ENCODE measurements at regions not wholly inside any gene's neighbourhood (a gene's known extent, or its start where the extent isn't known, plus 50 kb on each side); places are given as distances from the start of the nearest gene placed in this dataset.

- Histone ChIP-seq H3K4me3 (no peak overlapping the region), H3K4me1 (no peaks in the 10 kb centered on the region), H3K9ac (ENCODE audit: low read depth in 2 of 2, low read length in 2 of 2) (no peak overlapping the region), H3K9me3 (no peaks in the 10 kb centered on the region), H3K27ac (no peak overlapping the region), H3K36me3 (no peaks in the 10 kb centered on the region), H3K27me3 (no peaks in the 10 kb centered on the region)
- TF ChIP-seq, protein P1, sequence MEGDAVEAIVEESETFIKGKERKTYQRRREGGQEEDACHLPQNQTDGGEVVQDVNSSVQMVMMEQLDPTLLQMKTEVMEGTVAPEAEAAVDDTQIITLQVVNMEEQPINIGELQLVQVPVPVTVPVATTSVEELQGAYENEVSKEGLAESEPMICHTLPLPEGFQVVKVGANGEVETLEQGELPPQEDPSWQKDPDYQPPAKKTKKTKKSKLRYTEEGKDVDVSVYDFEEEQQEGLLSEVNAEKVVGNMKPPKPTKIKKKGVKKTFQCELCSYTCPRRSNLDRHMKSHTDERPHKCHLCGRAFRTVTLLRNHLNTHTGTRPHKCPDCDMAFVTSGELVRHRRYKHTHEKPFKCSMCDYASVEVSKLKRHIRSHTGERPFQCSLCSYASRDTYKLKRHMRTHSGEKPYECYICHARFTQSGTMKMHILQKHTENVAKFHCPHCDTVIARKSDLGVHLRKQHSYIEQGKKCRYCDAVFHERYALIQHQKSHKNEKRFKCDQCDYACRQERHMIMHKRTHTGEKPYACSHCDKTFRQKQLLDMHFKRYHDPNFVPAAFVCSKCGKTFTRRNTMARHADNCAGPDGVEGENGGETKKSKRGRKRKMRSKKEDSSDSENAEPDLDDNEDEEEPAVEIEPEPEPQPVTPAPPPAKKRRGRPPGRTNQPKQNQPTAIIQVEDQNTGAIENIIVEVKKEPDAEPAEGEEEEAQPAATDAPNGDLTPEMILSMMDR (IDR thresholded peaks at IDR 0.05), result no peak
- DNase-seq, result no peak
- intact Hi-C loops (cut with DNase I), result no loop called here
Observed at GRCh38 chr15:47398594-47398993, 318.7 kb upstream of the SEMA6D start.

DNA sequence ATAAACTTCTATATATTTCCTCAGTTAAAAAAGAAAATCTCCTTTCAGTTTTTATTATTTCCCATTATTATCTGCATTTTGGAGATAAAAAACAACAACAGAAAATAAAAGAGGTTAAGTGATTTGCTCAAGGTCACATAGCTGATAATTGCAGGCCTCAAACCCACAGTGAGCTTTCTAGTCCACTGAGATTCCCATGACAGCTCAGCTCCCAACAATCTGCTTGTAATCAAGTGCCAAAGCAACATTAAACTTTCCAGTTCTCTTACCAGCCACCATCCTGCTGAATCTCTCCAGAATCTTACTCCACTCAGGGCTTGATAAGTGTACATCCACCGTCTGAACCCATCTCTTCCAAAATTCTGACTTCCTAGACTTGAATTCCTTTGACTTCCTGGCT, 318.2 kb upstream of the SEMA6D start:
- no peak overlapping the region for H3K27ac ChIP-seq
- TF ChIP-seq, protein P1 (IDR thresholded peaks at IDR 0.05), result no peak
- DNase-seq, result no peak
- no peak overlapping the region for H3K4me3 ChIP-seq
- no peak overlapping the region for H3K9ac ChIP-seq (ENCODE audit: low read depth in 2 of 2, low read length in 2 of 2)
- intact Hi-C loops (cut with DNase I), result no loop called here
- no peaks in the 10 kb centered on the region for H3K36me3 ChIP-seq
- no peaks in the 10 kb centered on the region for H3K4me1 ChIP-seq
- H3K27me3 ChIP-seq, result no peaks in the 10 kb centered on the region
- H3K9me3 ChIP-seq, result no peaks in the 10 kb centered on the region

GRCh38 chr15:47400603-47401002, 316.7 kb upstream of the SEMA6D start:
- Histone ChIP-seq H3K27me3 (no peaks in the 10 kb centered on the region), H3K9ac (ENCODE audit: low read depth in 2 of 2, low read length in 2 of 2) (no peak overlapping the region), H3K4me1 (no peaks in the 10 kb centered on the region), H3K4me3 (no peak overlapping the region), H3K36me3 (no peaks in the 10 kb centered on the region), H3K27ac (no peak overlapping the region), H3K9me3 (no peaks in the 10 kb centered on the region)
- DNase-seq, result no peak
- intact Hi-C loops (cut with DNase I), result no loop called here
- TF ChIP-seq, protein P1 (IDR thresholded peaks at IDR 0.05), result no peak

- Histone ChIP-seq H3K9me3 (no peaks in the 10 kb centered on the region), H3K4me1 (no peaks in the 10 kb centered on the region), H3K27ac (no peak overlapping the region), H3K4me3 (no peak overlapping the region), H3K27me3 (no peaks in the 10 kb centered on the region), H3K36me3 (no peaks in the 10 kb centered on the region), H3K9ac (ENCODE audit: low read depth in 2 of 2, low read length in 2 of 2) (no peak overlapping the region)
- DNase-seq, result no peak
- intact Hi-C loops (cut with DNase I), result no loop called here
- TF ChIP-seq, protein P1 (IDR thresholded peaks at IDR 0.05), result no peak
Observed at GRCh38 chr15:47401427-47401826, 315.9 kb upstream of the SEMA6D start.

DNA sequence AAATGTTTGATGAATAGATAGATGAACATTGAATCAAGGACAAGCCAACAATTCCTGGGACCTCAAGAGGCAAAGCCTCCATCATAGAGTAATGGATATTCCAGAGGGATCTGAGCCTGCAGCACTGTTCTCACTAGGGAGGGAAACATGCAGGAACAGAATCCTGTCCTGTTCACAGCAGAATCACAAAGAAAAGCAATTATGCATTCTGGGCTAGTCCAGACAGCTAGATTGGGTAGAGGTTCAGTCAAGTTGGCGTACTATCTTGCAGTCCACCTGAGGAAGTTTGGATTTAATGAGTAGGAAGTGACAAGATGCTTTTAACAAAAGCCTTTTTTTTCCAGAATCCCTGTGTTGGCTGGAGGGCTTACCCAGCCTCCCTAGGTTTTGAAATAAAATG, 314.5 kb upstream of the SEMA6D start:
- no peak for DNase-seq
- Histone ChIP-seq H3K4me1 (no peaks in the 10 kb centered on the region), H3K4me3 (no peak overlapping the region), H3K27ac (no peak overlapping the region), H3K36me3 (no peaks in the 10 kb centered on the region), H3K27me3 (no peaks in the 10 kb centered on the region), H3K9ac (ENCODE audit: low read depth in 2 of 2, low read length in 2 of 2) (no peak overlapping the region), H3K9me3 (no peaks in the 10 kb centered on the region)
- intact Hi-C loops (cut with DNase I), result no loop called here
- TF ChIP-seq, protein P1 (IDR thresholded peaks at IDR 0.05), result no peak

DNA sequence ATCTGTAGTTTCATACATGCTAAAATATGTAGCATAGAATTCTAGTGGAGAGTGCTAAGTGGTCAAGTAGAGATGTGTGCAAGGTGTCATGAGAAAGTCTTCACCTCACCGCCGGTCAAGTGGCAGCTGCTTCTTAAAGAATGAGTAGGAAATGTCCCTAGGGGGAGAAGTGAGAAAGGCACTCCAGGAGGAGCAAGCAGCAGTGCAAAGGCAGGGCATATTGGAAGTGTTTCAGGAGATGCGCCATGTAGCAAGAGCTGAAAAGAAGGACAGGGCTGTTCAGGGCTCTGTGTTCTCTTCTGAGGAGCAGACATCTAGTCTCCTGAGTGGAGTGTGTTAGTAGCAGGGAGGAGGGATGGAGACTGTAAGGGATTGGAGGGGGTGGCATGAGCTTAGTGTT, 312.4 kb upstream of the SEMA6D start:
- Histone ChIP-seq H3K9ac (ENCODE audit: low read depth in 2 of 2, low read length in 2 of 2) (no peak overlapping the region), H3K9me3 (no peaks in the 10 kb centered on the region), H3K27me3 (no peaks in the 10 kb centered on the region), H3K4me1 (no peaks in the 10 kb centered on the region), H3K4me3 (no peak overlapping the region), H3K36me3 (no peaks in the 10 kb centered on the region), H3K27ac (no peak overlapping the region)
- TF ChIP-seq, protein P1 (IDR thresholded peaks at IDR 0.05), result no peak
- intact Hi-C loops (cut with DNase I), result no loop called here
- DNase-seq, result no peak

All from colonic mucosa (tissue), 4 donors.